ENCODE measurements at regions not wholly inside any gene's neighbourhood (a gene's known extent, or its start where the extent isn't known, plus 50 kb on each side); places are given as distances from the start of the nearest gene placed in this dataset.

DNA sequence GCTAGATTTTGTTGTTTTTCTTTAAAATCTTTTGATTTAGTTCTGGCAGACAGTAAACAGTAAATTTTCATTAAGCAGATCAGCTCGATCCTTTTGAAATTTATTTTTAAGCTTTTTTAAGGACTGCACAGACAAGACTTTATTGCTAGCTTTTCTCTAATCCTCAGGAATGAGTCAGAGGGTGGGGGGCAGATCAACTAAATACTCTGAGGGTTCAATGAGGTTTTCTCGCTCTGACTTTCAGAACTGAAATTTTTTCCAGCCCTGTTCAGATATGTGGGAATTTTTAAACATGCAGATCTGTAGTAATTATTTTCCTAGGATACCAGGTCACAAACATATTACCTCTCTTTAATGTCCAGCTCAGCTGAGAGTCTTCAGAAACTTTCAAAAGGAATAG lies 977.2 kb downstream of the CDH11 start:
- 3% methylated on average over 2 of the region's 2 CpGs for WGBS (ENCODE audit: insufficient coverage, insufficient replicate concordance, low lambda C conversion rate, missing lambda C conversion rate)
- BruUV-seq (replicated peaks) = no TSS peak
- no peaks in the 10 kb centered on the region for H3K9me3 ChIP-seq (replicated peaks; ENCODE audit: control insufficient read depth, insufficient read depth, low read length)
- H3K27me3 ChIP-seq (replicated peaks in 1 of 2; ENCODE audit: control insufficient read depth in 2 of 2, insufficient read depth in 2 of 2, low read length in 1 of 2) = no peaks in the 10 kb centered on the region
- SMC1A ChIA-PET (ENCODE audit: uncharacterized antibody, unreplicated experiment) = interaction anchor here (1.0 kb wide), 1 partner anchor 16 kb away, joined by 4 read pairs; no protein-coding TSS in a partner anchor
- no peak overlapping the region for H3K9ac ChIP-seq (ENCODE audit: control insufficient read depth, insufficient read depth, low read length)
- POLR2A ChIA-PET = no interaction called here
- no peak overlapping the region for H3K4me2 ChIP-seq (ENCODE audit: control insufficient read depth, insufficient read depth)
- intact Hi-C loops (cut with micrococcal nuclease; ENCODE audit: unreplicated experiment) = no loop called here
- no peak overlapping the region for H3K27ac ChIP-seq (ENCODE audit: control insufficient read depth, insufficient read depth)
- no peaks in the 10 kb centered on the region for H3K79me2 ChIP-seq (ENCODE audit: control insufficient read depth, insufficient read depth, low read length)
- H3K36me3 ChIP-seq (ENCODE audit: control insufficient read depth in 2 of 2, insufficient read depth in 2 of 2, low read length in 1 of 2) = no peaks in the 10 kb centered on the region
- no peak for DNase-seq (ENCODE audit: low read depth, low spot score)
- no peak for ATAC-seq
- TF ChIP-seq RELA (IDR thresholded peaks at IDR 0.05; ENCODE audit: borderline replicate concordance, partially characterized antibody) (no peak), RFX5 (IDR thresholded peaks at IDR 0.05; ENCODE audit: low read depth, low read length) (no peak), EED (IDR thresholded peaks at IDR 0.05; ENCODE audit: low read depth) (no peak), BACH1 (IDR thresholded peaks at IDR 0.05; ENCODE audit: borderline replicate concordance) (no peak), NR2C1 (IDR thresholded peaks at IDR 0.05) (no peak), CHD1 (IDR thresholded peaks at IDR 0.05; ENCODE audit: low read depth, low read length) (no peak), ZNF217 (IDR thresholded peaks at IDR 0.05) (no peak), EGR1 (IDR thresholded peaks at IDR 0.05; ENCODE audit: borderline replicate concordance in 1 of 2, low read depth in 2 of 2, low read length in 2 of 2) (no peak), RUNX3 (IDR thresholded peaks at IDR 0.05; ENCODE audit: low read length) (no peak), IRF4 (IDR thresholded peaks at IDR 0.05; ENCODE audit: low read depth, low read length) (no peak)
- TF ChIP-seq, protein P1, sequence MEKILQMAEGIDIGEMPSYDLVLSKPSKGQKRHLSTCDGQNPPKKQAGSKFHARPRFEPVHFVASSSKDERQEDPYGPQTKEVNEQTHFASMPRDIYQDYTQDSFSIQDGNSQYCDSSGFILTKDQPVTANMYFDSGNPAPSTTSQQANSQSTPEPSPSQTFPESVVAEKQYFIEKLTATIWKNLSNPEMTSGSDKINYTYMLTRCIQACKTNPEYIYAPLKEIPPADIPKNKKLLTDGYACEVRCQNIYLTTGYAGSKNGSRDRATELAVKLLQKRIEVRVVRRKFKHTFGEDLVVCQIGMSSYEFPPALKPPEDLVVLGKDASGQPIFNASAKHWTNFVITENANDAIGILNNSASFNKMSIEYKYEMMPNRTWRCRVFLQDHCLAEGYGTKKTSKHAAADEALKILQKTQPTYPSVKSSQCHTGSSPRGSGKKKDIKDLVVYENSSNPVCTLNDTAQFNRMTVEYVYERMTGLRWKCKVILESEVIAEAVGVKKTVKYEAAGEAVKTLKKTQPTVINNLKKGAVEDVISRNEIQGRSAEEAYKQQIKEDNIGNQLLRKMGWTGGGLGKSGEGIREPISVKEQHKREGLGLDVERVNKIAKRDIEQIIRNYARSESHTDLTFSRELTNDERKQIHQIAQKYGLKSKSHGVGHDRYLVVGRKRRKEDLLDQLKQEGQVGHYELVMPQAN (conservative IDR thresholded peaks at IDR 0.05) = no peak
- TF ChIP-seq, protein P2, sequence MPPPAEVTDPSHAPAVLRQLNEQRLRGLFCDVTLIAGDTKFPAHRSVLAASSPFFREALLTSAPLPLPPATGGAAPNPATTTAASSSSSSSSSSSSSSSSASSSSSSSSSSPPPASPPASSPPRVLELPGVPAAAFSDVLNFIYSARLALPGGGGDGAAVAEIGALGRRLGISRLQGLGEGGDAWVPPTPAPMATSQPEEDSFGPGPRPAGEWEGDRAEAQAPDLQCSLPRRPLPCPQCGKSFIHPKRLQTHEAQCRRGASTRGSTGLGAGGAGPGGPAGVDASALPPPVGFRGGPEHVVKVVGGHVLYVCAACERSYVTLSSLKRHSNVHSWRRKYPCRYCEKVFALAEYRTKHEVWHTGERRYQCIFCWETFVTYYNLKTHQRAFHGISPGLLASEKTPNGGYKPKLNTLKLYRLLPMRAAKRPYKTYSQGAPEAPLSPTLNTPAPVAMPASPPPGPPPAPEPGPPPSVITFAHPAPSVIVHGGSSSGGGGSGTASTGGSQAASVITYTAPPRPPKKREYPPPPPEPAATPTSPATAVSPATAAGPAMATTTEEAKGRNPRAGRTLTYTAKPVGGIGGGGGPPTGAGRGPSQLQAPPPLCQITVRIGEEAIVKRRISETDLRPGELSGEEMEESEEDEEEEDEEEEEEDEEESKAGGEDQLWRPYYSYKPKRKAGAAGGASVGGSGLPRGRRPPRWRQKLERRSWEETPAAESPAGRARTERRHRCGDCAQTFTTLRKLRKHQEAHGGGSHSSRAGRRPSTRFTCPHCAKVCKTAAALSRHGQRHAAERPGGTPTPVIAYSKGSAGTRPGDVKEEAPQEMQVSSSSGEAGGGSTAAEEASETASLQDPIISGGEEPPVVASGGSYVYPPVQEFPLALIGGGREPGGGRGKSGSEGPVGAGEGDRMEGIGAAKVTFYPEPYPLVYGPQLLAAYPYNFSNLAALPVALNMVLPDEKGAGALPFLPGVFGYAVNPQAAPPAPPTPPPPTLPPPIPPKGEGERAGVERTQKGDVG (CRISPR knock-in tag; IDR thresholded peaks at IDR 0.05) = no peak
- TF ChIP-seq, protein P3, sequence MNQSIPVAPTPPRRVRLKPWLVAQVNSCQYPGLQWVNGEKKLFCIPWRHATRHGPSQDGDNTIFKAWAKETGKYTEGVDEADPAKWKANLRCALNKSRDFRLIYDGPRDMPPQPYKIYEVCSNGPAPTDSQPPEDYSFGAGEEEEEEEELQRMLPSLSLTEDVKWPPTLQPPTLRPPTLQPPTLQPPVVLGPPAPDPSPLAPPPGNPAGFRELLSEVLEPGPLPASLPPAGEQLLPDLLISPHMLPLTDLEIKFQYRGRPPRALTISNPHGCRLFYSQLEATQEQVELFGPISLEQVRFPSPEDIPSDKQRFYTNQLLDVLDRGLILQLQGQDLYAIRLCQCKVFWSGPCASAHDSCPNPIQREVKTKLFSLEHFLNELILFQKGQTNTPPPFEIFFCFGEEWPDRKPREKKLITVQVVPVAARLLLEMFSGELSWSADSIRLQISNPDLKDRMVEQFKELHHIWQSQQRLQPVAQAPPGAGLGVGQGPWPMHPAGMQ (IDR thresholded peaks at IDR 0.05; ENCODE audit: borderline replicate concordance) = no peak
- in situ Hi-C loops (cut with MboI) = no loop called here
- H2AFZ ChIP-seq (ENCODE audit: control insufficient read depth, low read depth, low read length) = no peak overlapping the region
- RAD21 ChIA-PET (ENCODE audit: unreplicated experiment) = no interaction called here
- no peaks in the 10 kb centered on the region for H4K20me1 ChIP-seq (ENCODE audit: control insufficient read depth, insufficient read depth)
- H3K4me1 ChIP-seq (ENCODE audit: control insufficient read depth, insufficient read depth, low read length) = no peaks in the 10 kb centered on the region
- H3K4me3 ChIP-seq = no peak overlapping the region
- no peak for FAIRE-seq
- CTCF ChIA-PET = interaction anchor here (0.6 kb wide), 1 partner anchor 346 kb away, joined by 4 read pairs; no protein-coding TSS in a partner anchor
